SK-N-SH treated with all-trans-retinoic acid at 6 μM for 48 hours (cell line): ENCODE measurements at regions not wholly inside any gene's neighbourhood (a gene's known extent, or its start where the extent isn't known, plus 50 kb on each side); places are given as distances from the start of the nearest gene placed in this dataset.
"Not testable (repeated sequence)": the region's sequence is repeated elsewhere in the genome, so short reads cannot be mapped to it uniquely, and the experiment has no call there.

Source experiments
- ATAC-seq: fragments of 200-7000 bp; cut with Tn5 transposase; 3 replicates; pipeline ENCODE4 v1.9.1; 2020; ENCODE audit warnings: mild to moderate bottlenecking, moderate library complexity
- ARNTL ChIP-seq: fragments of 450-650 bp; formaldehyde crosslinking; IDR thresholded peaks from 2 replicates; pipeline ENCODE4 v1.5.0; 2020; ENCODE audit warnings: low read depth, mild to moderate bottlenecking, moderate library complexity, borderline replicate concordance
- BACH2 ChIP-seq: fragments of 250-450 bp; sonication (Bioruptor Pico); IDR thresholded peaks from 2 replicates; pipeline ENCODE4 v1.9.0; 2021; ENCODE audit warnings: mild to moderate bottlenecking, borderline replicate concordance
- CSDC2 ChIP-seq: fragments of 250-450 bp; sonication (Bioruptor Pico); IDR thresholded peaks from 2 replicates; pipeline ENCODE4 v1.5.0; 2020; ENCODE audit warnings: mild to moderate bottlenecking, moderate library complexity
- CSRNP3 ChIP-seq: fragments of 250-450 bp; sonication (Bioruptor Pico); IDR thresholded peaks from 2 replicates; pipeline ENCODE4 v1.5.1; 2021; ENCODE audit warnings: mild to moderate bottlenecking, moderate library complexity
- GLIS3 ChIP-seq: fragments of 250-450 bp; sonication (Bioruptor Pico); IDR thresholded peaks from 2 replicates; pipeline ENCODE4 v1.5.0; 2020; ENCODE audit warnings: mild to moderate bottlenecking, moderate library complexity
- ISL1 ChIP-seq: fragments of 250-450 bp; sonication (Bioruptor Pico); IDR thresholded peaks from 2 replicates; pipeline ENCODE4 v2.1.2; 2022; ENCODE audit warnings: mild to moderate bottlenecking, moderate library complexity
- OSR1 ChIP-seq: fragments of 250-450 bp; sonication (Bioruptor Pico); IDR thresholded peaks from 2 replicates; pipeline ENCODE4 v1.8.0; 2022; ENCODE audit warnings: moderate library complexity, mild to moderate bottlenecking, inconsistent platforms
- PATZ1 ChIP-seq: fragments of 250-450 bp; sonication (Bioruptor Pico); IDR thresholded peaks from 2 replicates; pipeline ENCODE4 v1.8.0; 2020; ENCODE audit warnings: mild to moderate bottlenecking, moderate library complexity, borderline replicate concordance
- POU6F1 ChIP-seq: fragments of 250-450 bp; sonication (Bioruptor Pico); IDR thresholded peaks from 2 replicates; pipeline ENCODE4 v1.8.0; 2021; ENCODE audit warnings: low read depth, mild to moderate bottlenecking, moderate library complexity, borderline replicate concordance
- PPARA ChIP-seq: fragments of 250-450 bp; sonication (Bioruptor Pico); IDR thresholded peaks from 2 replicates; pipeline ENCODE4 v1.5.0; 2020; ENCODE audit warnings: mild to moderate bottlenecking, borderline replicate concordance
- RARB ChIP-seq: fragments of 250-450 bp; sonication (Bioruptor Pico); IDR thresholded peaks from 2 replicates; pipeline ENCODE4 v1.8.0; 2021; ENCODE audit warnings: mild to moderate bottlenecking, moderate library complexity
- SNAI2 ChIP-seq: fragments of 250-450 bp; sonication (Bioruptor Pico); IDR thresholded peaks from 2 replicates; pipeline ENCODE4 v1.5.0; 2020; ENCODE audit warnings: mild to moderate bottlenecking, moderate library complexity
- TCF4 ChIP-seq: fragments of 250-450 bp; sonication (Bioruptor Pico); IDR thresholded peaks from 2 replicates; pipeline ENCODE4 v1.8.0; 2021; ENCODE audit warnings: mild to moderate bottlenecking, moderate library complexity, borderline replicate concordance
- TOX ChIP-seq: fragments of 250-450 bp; sonication (Bioruptor Pico); IDR thresholded peaks from 2 replicates; pipeline ENCODE4 v1.8.0; 2021; ENCODE audit warnings: mild to moderate bottlenecking, moderate library complexity, borderline replicate concordance
- TSHZ2 ChIP-seq: fragments of 250-450 bp; sonication (Bioruptor Pico); IDR thresholded peaks from 2 replicates; pipeline ENCODE4 v1.5.0; 2020; ENCODE audit warnings: mild to moderate bottlenecking, moderate library complexity
- ZC3H10 ChIP-seq: fragments of 250-450 bp; sonication (Bioruptor Pico); IDR thresholded peaks from 2 replicates; pipeline ENCODE4 v1.5.1; 2021; ENCODE audit warnings: mild to moderate bottlenecking, moderate library complexity
- ZFP3 ChIP-seq: fragments of 250-450 bp; sonication (Bioruptor Pico); IDR thresholded peaks from 2 replicates; pipeline ENCODE4 v1.5.0; 2020; ENCODE audit warnings: mild to moderate bottlenecking, moderate library complexity
- ZFP30 ChIP-seq: fragments of 450-650 bp; formaldehyde crosslinking; IDR thresholded peaks from 2 replicates; pipeline ENCODE4 v1.5.0; 2022; ENCODE audit warnings: mild to moderate bottlenecking, moderate library complexity
- ZNF565 ChIP-seq: fragments of 450-650 bp; formaldehyde crosslinking; conservative IDR thresholded peaks from 2 replicates; pipeline ENCODE4 v1.5.0; 2020; ENCODE audit warnings: low read depth, mild to moderate bottlenecking, moderate library complexity
- ZNF70 ChIP-seq: fragments of 450-650 bp; formaldehyde crosslinking; IDR thresholded peaks from 2 replicates; pipeline ENCODE4 v1.5.0; 2020; ENCODE audit warnings: mild to moderate bottlenecking, moderate library complexity
- ZNF8 ChIP-seq: fragments of 450-650 bp; formaldehyde crosslinking; IDR thresholded peaks from 2 replicates; pipeline ENCODE4 v1.5.0; 2020; ENCODE audit warnings: mild to moderate bottlenecking, moderate library complexity

- no peak for ATAC-seq
- no peak for TF ChIP-seq CSRNP3
- no peak for TF ChIP-seq PPARA
- TF ChIP-seq PATZ1 (CRISPR knock-in tag) = no peak
- no peak for TF ChIP-seq RARB
- TF ChIP-seq ISL1 (CRISPR knock-in tag) = no peak
- no peak for TF ChIP-seq TOX (CRISPR knock-in tag)
- TF ChIP-seq ZNF8 = no peak
- no peak for TF ChIP-seq TSHZ2 (CRISPR knock-in tag)
- TF ChIP-seq ZNF565 (CRISPR knock-in tag) = no peak
- TF ChIP-seq CSDC2 (CRISPR knock-in tag) = no peak
- TF ChIP-seq GLIS3 (CRISPR knock-in tag) = no peak
- no peak for TF ChIP-seq ZC3H10
- TF ChIP-seq POU6F1 (CRISPR knock-in tag) = no peak
- TF ChIP-seq ARNTL (CRISPR knock-in tag) = no peak
- TF ChIP-seq ZNF70 (CRISPR knock-in tag) = no peak
- no peak for TF ChIP-seq SNAI2 (CRISPR knock-in tag)
These were observed 933.8 kb downstream of the TLE1 start for GRCh38 chr9:80755586-80755985.

GRCh38 chr9:80747056-80747455 lies 942.3 kb downstream of the TLE1 start:
- ATAC-seq = not testable (repeated sequence)

- no peak for ATAC-seq
- TF ChIP-seq BACH2 (CRISPR knock-in tag) = no peak
- no peak for TF ChIP-seq ZNF70 (CRISPR knock-in tag)
- no peak for TF ChIP-seq SNAI2 (CRISPR knock-in tag)
- no peak for TF ChIP-seq ZC3H10
- TF ChIP-seq ZFP30 = no peak
- TF ChIP-seq ZFP3 (CRISPR knock-in tag) = no peak
- TF ChIP-seq PATZ1 (CRISPR knock-in tag) = no peak
- no peak for TF ChIP-seq TOX (CRISPR knock-in tag)
- no peak for TF ChIP-seq CSDC2 (CRISPR knock-in tag)
- no peak for TF ChIP-seq ARNTL (CRISPR knock-in tag)
- no peak for TF ChIP-seq TSHZ2 (CRISPR knock-in tag)
- no peak for TF ChIP-seq PPARA
- no peak for TF ChIP-seq CSRNP3
- TF ChIP-seq TCF4 (CRISPR knock-in tag) = no peak
- TF ChIP-seq POU6F1 (CRISPR knock-in tag) = no peak
- TF ChIP-seq OSR1 (CRISPR knock-in tag) = no peak
- no peak for TF ChIP-seq GLIS3 (CRISPR knock-in tag)
These were observed 956.8 kb downstream of the TLE1 start for GRCh38 chr9:80732506-80732905.
